NOMO-1 treated with dmso at 0.1 percent for 144 hours (cell line): ENCODE measurements at regions not wholly inside any gene's neighbourhood (a gene's known extent, or its start where the extent isn't known, plus 50 kb on each side); places are given as distances from the start of the nearest gene placed in this dataset.
"Not testable (repeated sequence)": the region's sequence is repeated elsewhere in the genome, so short reads cannot be mapped to it uniquely, and the experiment has no call there.

Experiments used
- DNase-seq: peaks from one replicate; lab custom pipeline; 2025; ENCODE audit not compliant: unreplicated experiment; lab: John Stamatoyannopoulos, UW

DNA sequence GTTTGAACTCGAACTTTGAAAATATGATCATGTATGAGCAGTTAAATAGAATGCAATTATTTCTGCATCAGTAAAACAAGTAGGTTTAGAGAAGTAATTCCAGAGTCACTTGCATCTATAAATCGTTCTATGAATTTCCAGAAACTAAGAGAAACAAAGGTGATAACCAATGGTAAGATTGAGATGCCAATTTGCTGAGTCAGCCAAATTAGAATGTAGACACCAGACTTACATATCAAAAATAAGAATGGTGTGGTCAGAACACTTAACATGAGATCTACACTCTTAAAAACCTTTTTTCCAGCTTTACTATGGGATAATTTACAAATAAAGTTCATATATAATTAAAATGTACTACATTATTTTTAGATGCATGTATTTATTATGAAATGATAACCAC is 1435.9 kb downstream of the OTOL1 start:
- DNase-seq, result no peak

DNA sequence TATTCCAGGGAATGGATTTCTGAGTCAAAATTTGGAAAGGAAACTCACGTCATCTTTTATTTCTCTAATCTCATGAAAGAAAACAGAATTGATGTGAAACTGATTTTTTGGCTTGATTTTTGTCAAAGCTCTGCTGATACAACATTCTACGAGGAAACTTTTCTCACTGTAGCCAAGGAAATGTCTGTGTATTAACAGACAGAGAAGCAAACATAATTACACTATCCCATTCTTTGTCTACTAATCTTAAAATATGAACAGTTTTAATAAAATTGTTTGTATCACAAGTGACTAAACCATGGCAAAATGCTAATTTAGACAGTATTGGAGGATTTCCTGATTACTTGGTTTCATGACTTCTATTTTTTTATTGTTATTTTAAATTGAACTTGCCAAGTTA is 1437.0 kb downstream of the OTOL1 start:
- no peak for DNase-seq

DNA sequence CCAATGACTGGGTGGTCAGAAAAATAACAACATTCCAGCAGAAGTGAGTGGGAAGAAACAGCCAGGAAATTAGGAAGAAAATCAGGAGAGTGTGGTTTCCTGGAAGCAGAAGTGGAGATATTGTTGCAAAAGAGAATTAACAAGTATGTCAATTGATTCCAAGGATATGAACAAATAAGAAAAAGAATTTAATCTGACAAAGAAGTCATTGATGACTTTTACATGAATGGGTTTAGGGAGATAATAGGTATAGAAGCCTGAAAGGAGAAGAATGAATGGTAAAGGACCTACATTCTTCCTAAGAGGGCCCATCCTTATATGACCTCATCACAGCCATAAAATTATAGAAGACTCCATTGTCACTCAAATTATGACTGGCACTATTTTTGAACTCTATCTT is 1440.1 kb downstream of the OTOL1 start:
- DNase-seq, result no peak

GRCh38 chr3:162938083-162938482 is 1441.5 kb downstream of the OTOL1 start:
- no peak for DNase-seq

DNA sequence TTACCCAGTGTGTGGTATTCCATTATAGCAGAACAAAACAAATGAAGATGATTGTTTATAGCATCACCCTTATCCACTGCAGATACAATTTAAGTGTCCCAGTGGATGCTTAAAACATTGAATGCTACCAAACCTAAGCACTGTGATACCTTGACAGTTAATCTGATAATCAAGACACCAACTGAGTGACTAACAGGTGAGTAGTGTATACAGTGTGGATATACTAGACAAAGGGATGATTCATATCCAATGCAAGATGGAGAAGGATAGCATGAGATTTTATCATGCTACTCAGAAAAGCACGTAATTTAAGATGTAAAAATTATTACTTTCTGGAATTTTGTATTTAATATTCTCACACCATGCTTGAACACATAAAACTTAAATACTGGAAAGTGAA is 1449.0 kb downstream of the OTOL1 start:
- DNase-seq, result no peak

GRCh38 chr3:162956711-162957110 is 1460.1 kb downstream of the OTOL1 start:
- DNase-seq, result no peak

- DNase-seq, result no peak
These were observed 1463.7 kb downstream of the OTOL1 start for GRCh38 chr3:162960269-162960668.

DNA sequence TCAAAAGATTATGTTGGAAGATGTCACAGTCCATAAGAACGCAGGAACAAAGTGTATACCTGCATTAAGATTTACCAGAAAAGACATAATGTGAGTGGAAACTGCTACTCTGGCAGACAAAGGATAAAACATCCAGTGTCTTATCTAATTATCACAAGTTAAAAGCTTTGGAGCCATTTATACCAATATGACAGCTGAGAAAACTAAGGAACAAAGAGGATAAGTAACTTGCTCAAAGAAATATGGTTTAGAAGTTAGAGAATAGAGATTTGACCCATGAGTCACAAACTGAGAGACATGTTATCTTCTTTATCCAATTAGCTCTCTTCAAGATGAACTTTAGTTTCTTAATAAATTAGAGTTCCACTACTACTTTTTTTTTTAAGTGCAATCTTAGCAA is 1473.7 kb downstream of the OTOL1 start:
- DNase-seq, result no peak

GRCh38 chr3:162971715-162972114 is 1475.1 kb downstream of the OTOL1 start:
- DNase-seq, result no peak

DNA sequence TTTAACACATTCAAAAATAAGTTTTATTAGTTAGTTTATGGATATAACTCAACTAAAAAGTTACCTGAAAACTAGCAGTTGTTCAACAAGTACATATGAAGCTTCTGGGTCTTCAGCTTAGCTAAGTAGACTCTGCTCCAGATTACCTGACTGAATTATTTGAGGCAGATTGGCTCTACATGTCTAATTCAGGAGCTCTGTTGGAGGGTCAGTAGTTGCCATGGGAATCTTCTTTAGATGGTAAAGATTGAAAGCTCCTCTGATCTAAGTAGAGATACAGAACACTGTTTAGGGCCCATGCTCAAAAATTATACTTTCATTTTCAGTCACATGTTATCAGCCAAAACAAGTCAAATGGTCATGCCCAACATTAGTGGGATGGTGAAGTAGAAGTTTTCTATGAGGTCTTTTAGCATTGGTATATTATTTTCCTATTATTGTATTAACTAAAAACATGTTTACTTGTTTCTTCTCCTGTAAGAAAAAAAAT is 1476.9 kb downstream of the OTOL1 start:
- DNase-seq, result no peak

GRCh38 chr3:162978136-162978535 is 1481.5 kb downstream of the OTOL1 start:
- DNase-seq, result no peak

GRCh38 chr3:162984746-162985145 is 1488.1 kb downstream of the OTOL1 start:
- no peak for DNase-seq

GRCh38 chr3:162987085-162987794 is 1490.6 kb downstream of the OTOL1 start:
- DNase-seq, result not testable (repeated sequence)

DNA sequence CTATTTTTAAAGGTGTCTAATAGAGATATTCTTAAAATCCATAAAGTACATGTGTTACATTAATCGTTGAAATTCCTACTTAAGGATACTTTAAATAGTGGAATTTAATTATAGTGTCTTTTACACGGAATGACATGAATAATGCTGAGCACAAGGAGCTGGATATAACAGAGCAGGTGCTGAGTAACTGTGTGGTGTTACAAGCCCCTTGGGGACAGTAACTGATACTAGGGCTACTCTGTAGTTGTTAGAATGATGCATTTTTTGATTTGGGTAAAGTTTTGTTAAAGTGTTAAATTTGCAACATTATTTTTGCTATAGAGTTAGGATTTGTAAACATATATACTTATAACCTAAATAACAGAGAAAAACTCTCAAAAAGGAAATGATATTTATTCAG is 1496.1 kb downstream of the OTOL1 start:
- DNase-seq, result no peak

DNA sequence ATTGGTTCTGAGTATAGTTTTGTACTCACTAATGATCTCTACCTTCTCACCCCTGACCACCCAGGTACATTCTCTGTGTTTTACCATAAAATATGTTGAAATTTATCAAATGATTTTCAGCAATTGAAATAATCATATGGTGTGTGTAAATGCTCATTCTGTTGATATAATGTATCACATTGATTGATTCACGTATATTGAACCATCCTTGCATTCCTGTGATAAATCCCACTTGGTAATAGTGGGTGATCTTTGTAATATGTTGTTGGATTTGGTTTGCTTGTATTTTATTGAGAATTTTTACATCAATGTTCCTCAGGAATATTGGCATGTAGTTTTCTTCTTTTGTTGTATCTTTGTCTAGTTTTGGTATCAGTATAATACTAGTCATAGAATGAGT is 1497.6 kb downstream of the OTOL1 start:
- no peak for DNase-seq

- DNase-seq, result no peak
These were observed 1499.8 kb downstream of the OTOL1 start for GRCh38 chr3:162996368-162996767.

GRCh38 chr3:162998205-162998604 is 1501.6 kb downstream of the OTOL1 start:
- DNase-seq, result no peak

DNA sequence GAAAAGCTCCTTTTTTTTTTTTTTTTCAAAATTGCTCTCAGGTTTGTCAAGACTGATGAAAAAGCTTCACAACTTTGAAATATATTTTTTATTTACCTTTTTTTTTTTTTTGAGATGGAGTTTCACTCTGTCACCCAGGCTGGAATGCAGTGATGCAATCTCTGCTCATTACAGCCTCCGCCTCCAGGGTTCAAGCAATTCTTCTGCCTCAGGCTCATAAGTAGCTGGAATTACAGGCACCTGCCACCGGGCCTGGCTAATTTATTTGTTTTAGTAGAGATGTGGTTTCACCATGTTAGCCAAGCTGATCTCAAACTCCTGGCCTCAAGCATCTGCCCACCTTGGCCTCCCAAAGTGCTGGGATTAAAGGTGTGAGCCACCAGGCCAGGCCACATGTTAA is 1515.0 kb downstream of the OTOL1 start:
- DNase-seq, result no peak

DNA sequence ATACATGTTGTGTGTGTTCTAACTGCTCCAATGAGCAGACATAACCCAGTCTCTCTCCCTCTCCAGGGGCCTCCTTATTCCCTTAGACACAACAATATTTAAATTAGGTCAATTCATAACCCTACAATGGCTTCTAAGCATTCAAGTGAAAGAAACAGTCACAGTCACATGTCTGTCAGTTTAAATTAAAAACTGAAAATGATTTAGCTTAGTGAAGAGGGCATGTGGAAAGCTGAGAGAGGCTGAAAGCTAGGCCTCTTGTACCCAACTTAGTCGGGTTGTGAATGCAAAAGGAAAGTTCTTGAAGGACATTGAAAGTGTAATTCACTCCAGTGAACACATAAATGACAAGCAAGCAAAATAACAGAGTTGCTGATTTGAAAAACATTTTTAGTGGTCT is 1519.6 kb downstream of the OTOL1 start:
- DNase-seq, result no peak

DNA sequence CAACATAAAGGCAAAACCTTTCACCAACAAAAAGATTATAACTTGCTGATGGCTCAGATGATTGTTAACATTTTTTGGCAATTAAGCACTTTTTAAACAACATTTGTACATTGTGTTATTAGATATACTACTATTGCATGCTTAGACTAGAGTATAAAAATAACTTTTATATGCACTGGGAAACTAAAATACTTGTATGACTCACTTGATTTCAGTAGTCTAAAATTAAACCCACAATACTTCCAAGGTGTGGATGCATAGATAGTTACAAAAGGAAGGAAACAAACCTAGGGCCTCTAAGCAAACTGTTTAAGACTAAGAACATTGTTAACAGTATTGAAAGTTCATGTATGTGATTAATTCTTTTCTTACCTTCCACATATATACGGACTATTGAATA is 1521.5 kb downstream of the OTOL1 start:
- no peak for DNase-seq

- no peak for DNase-seq
These were observed 1522.1 kb downstream of the OTOL1 start for GRCh38 chr3:163018664-163019063.

DNA sequence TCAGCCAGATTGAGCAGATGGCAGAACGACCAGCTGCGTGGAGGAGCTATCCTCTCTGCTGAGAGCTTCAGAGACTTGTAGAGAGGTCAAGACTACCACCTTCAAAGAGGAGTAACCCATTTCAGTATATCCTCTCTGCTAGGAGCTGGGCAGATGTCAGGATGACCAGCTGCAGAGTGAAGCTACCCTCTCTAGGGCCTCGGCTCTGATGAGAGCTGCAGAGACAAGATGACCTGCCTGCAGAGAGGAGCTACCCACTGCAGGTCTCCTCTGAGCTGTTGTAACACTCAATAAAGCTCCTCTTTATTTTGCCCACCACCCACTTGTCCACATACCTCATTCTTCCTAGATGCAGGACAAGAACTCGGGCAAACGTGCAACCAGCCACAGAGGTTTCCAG is 1522.7 kb downstream of the OTOL1 start:
- DNase-seq, result no peak

DNA sequence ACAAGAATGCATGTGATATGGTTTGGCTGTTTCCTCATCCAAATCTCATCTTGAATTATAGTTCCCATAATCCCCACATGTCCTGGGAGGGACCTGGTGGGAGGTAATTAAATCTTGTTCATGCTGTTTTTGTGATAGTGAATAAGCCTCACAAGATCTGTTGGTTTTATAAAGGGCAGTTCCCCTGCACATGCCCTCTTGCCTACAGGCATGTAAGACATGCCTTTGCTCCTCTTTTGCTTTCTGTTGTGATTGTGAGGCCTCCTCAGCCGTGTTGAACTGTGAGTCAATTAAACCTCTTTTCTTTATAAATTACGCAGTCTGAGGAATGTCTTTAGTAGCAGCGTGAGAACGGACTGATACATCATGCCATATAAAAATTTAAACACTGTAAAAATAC is 1537.0 kb downstream of the OTOL1 start:
- DNase-seq, result no peak
